Tibial artery (tissue), 4 donors: ENCODE measurements at regions not wholly inside any gene's neighbourhood (a gene's known extent, or its start where the extent isn't known, plus 50 kb on each side); places are given as distances from the start of the nearest gene placed in this dataset.
"Not testable (repeated sequence)": the region's sequence is repeated elsewhere in the genome, so short reads cannot be mapped to it uniquely, and the experiment has no call there.

ENCODE experiments used
- DNase-seq, 2 donors: peaks; one replicate each; pipeline ENCODE4 v3.0.0-alpha.2; 2019
- H3K27ac ChIP-seq, 2 donors: fragments of 200-600 bp; sonication (generic) in 1 of 2; 1 replicate in 1 of 2; 2 replicates in 1 of 2; pipeline ENCODE4 v1.5.1; 2018 to 2019; ENCODE audit warnings: mild to moderate bottlenecking in 1 of 2
- H3K27me3 ChIP-seq, 2 donors: fragments of 200-600 bp; sonication (generic) in 1 of 2; one replicate each; pipeline versions ENCODE4 v1.5.1 to v1.6.0; 2016 to 2019
- H3K36me3 ChIP-seq, 3 donors: fragments of 200-600 bp; sonication (generic) in 2 of 3; one replicate each; pipeline ENCODE4 v1.5.1; 2016 to 2019; ENCODE audit warnings: mild to moderate bottlenecking in 2 of 3
- H3K4me1 ChIP-seq, 4 donors: fragments of 200-600 bp; sonication (generic) in 2 of 4; 1 replicate in 3 of 4; 2 replicates in 1 of 4; pipeline ENCODE4 v1.5.1; 2016 to 2019
- H3K4me3 ChIP-seq, 2 donors: fragments of 200-600 bp; sonication (generic) in 1 of 2; 1 replicate in 1 of 2; 2 replicates in 1 of 2; pipeline ENCODE4 v1.5.1; 2018 to 2019; ENCODE audit warnings: mild to moderate bottlenecking in 2 of 2
- H3K9me3 ChIP-seq, 3 donors: fragments of 200-600 bp; sonication (generic) in 1 of 3; one replicate each; pipeline ENCODE4 v1.5.1; 2016 to 2019
- CTCF ChIP-seq, 2 experiments: fragments of 200-600 bp in 1 of 2; fragments of 450-650 bp in 1 of 2; IDR thresholded peaks; one replicate each; pipeline ENCODE4 v1.5.1; 2017 to 2019; ENCODE audit warnings: antibody characterized with exemption in 2 of 2, mild to moderate bottlenecking in 1 of 2, moderate library complexity in 1 of 2
- intact Hi-C: fragments of 100-400 bp; cut with DNase I; formaldehyde crosslinking; loops from one replicate; pipeline ENCODE4 v1.15.0; 2023; ENCODE audit warnings: low total_unique reads

- H3K36me3 ChIP-seq, H3K4me1 ChIP-seq, DNase-seq, H3K27ac ChIP-seq, H3K4me3 ChIP-seq, H3K27me3 ChIP-seq, intact Hi-C loops, H3K9me3 ChIP-seq: not testable (repeated sequence)
Observed at GRCh38 chr9:64370344-64370743, 914.7 kb downstream of the FOXD4L5 start.

- H3K27ac ChIP-seq, H3K36me3 ChIP-seq, H3K4me1 ChIP-seq, H3K9me3 ChIP-seq, H3K27me3 ChIP-seq, intact Hi-C loops: not testable (repeated sequence)
- DNase-seq = peak in 1 of 2 donors; percentile 6
- H3K4me3 ChIP-seq = peak overlapping the region in 1 of 2 donors; percentile 43
Observed at GRCh38 chr9:64369644-64370043, 915.4 kb downstream of the FOXD4L5 start.

- TF ChIP-seq CTCF (IDR thresholded peaks at IDR 0.05) = peak in 1 of 2 experiments; percentile 42
- H3K27ac ChIP-seq, intact Hi-C loops, H3K36me3 ChIP-seq, H3K4me1 ChIP-seq, H3K27me3 ChIP-seq, H3K9me3 ChIP-seq: not testable (repeated sequence)
- DNase-seq = peak; percentile 58 to 87
- H3K4me3 ChIP-seq = peak overlapping the region in 1 of 2 donors; percentile 38
Observed at GRCh38 chr9:64369114-64369513, 915.9 kb downstream of the FOXD4L5 start.

GRCh38 chr9:64368644-64368942 lies 916.4 kb downstream of the FOXD4L5 start:
- H3K9me3 ChIP-seq, intact Hi-C loops, H3K27ac ChIP-seq, DNase-seq, H3K27me3 ChIP-seq, H3K4me1 ChIP-seq, H3K36me3 ChIP-seq: not testable (repeated sequence)
- peak overlapping the region; percentile 22 to 40 for H3K4me3 ChIP-seq

DNA sequence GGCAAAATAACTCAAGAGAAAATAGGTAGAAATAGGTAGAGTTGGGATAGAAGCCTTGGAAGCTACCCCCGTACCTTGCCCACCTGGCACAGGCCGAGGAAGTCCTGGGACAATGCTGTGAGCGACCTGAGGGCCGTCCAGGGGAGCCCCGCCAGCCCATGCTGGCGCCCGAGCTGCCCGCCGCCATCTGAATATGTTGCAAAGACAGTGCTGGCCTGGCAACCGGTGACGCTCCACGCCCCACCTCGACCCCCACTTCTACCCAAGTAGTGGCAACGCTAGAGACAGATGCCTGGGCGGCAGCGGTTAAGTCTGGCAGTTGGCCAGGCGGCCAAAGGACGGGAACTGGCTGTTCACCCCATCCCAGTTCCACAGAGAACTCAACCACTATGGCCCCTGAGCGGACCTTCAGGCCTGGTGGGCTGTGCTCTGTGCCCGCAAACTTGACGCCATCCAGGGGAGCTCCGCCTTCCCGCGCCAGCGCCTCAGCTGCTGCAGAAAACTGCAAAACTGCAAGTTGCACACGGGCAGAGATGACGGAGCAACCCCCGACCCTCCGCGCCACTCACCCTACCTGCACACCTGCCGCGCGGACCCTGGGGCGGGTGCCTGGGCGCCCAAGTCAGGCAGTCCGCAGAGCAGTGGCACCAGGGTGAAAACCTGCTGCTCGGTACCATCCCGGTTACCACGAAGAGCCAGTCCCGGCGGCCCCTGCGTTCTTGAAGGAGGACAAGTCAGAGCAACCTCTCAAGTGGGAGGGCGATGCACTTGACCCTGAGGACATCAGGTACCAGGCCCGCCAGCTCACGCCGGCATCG lies 917.0 kb downstream of the FOXD4L5 start:
- peak in 1 of 2 donors; percentile 13 for DNase-seq
- H3K4me1 ChIP-seq, H3K36me3 ChIP-seq, H3K9me3 ChIP-seq, intact Hi-C loops, H3K27me3 ChIP-seq, H3K27ac ChIP-seq: not testable (repeated sequence)
- H3K4me3 ChIP-seq = peak overlapping the region; percentile 22 to 40
